ENCODE measurements at regions not wholly inside any gene's neighbourhood (a gene's known extent, or its start where the extent isn't known, plus 50 kb on each side); places are given as distances from the start of the nearest gene placed in this dataset.

GRCh38 chr15:97259943-97260342 lies 700.6 kb upstream of the ARRDC4 start:
- DNase-seq: no peak

GRCh38 chr15:97301166-97301565 lies 659.3 kb upstream of the ARRDC4 start:
- DNase-seq: no peak

GRCh38 chr15:97316362-97316761 lies 644.1 kb upstream of the ARRDC4 start:
- DNase-seq: no peak

- no peak for DNase-seq
Observed at GRCh38 chr15:97317163-97317562, 643.3 kb upstream of the ARRDC4 start.

- no peak for DNase-seq
Observed at GRCh38 chr15:97319291-97319690, 641.2 kb upstream of the ARRDC4 start.

GRCh38 chr15:97346221-97346620 lies 614.3 kb upstream of the ARRDC4 start:
- no peak for DNase-seq

GRCh38 chr15:97350813-97351212 lies 609.7 kb upstream of the ARRDC4 start:
- no peak for DNase-seq

- no peak for DNase-seq
Observed at GRCh38 chr15:97383516-97383915, 577.0 kb upstream of the ARRDC4 start.

- DNase-seq: no peak
Observed at GRCh38 chr15:97386940-97387339, 573.6 kb upstream of the ARRDC4 start.

GRCh38 chr15:97401195-97401594 lies 559.3 kb upstream of the ARRDC4 start:
- DNase-seq: no peak

- DNase-seq: no peak
Observed at GRCh38 chr15:97401970-97402369, 558.5 kb upstream of the ARRDC4 start.

GRCh38 chr15:97406841-97407240 lies 553.7 kb upstream of the ARRDC4 start:
- no peak for DNase-seq

- DNase-seq: no peak
Observed at GRCh38 chr15:97410897-97411575, 549.5 kb upstream of the ARRDC4 start.

- no peak for DNase-seq
Observed at GRCh38 chr15:97420130-97420529, 540.4 kb upstream of the ARRDC4 start.

- DNase-seq: no peak
Observed at GRCh38 chr15:97425596-97425995, 534.9 kb upstream of the ARRDC4 start.

- DNase-seq: no peak
Observed at GRCh38 chr15:97443101-97443500, 517.4 kb upstream of the ARRDC4 start.

GRCh38 chr15:97446138-97446537 lies 514.4 kb upstream of the ARRDC4 start:
- DNase-seq: no peak

- DNase-seq: no peak
Observed at GRCh38 chr15:97456521-97457202, 503.8 kb upstream of the ARRDC4 start.

GRCh38 chr15:97457203-97457847 lies 503.2 kb upstream of the ARRDC4 start:
- no peak for DNase-seq

- no peak for DNase-seq
Observed at GRCh38 chr15:97459771-97460170, 500.7 kb upstream of the ARRDC4 start.

- no peak for DNase-seq
Observed at GRCh38 chr15:97461226-97461625, 499.3 kb upstream of the ARRDC4 start.

GRCh38 chr15:97463696-97464095 lies 496.8 kb upstream of the ARRDC4 start:
- DNase-seq: no peak

GRCh38 chr15:97470417-97470816 lies 490.1 kb upstream of the ARRDC4 start:
- no peak for DNase-seq

All from nucleus accumbens (tissue), 56 donors.